GM18502 (cell line): ENCODE measurements at regions not wholly inside any gene's neighbourhood (a gene's known extent, or its start where the extent isn't known, plus 50 kb on each side); places are given as distances from the start of the nearest gene placed in this dataset.
A peak's percentile ranks its signal among the peaks of the same experiment; 100 is the strongest.

Experiments
- ATAC-seq: cut with Tn5 transposase; IDR thresholded peaks from one replicate; pipeline ENCODE4 v1.9.1; 2021; ENCODE audit warnings: mild to moderate bottlenecking; ENCODE audit not compliant: unreplicated experiment, poor library complexity

GRCh38 chrX:134172588-134173259, 64.3 kb upstream of the CCDC160 start:
- no peak for ATAC-seq

- ATAC-seq: no peak
Measured at GRCh38 chrX:134173541-134174272, 63.3 kb upstream of the CCDC160 start.

- ATAC-seq: no peak
Measured at GRCh38 chrX:134174273-134174660, 62.7 kb upstream of the CCDC160 start.

- ATAC-seq: no peak
Measured at GRCh38 chrX:134174859-134175258, 62.1 kb upstream of the CCDC160 start.

- ATAC-seq: no peak
Measured at GRCh38 chrX:134177527-134177926, 59.5 kb upstream of the CCDC160 start.

GRCh38 chrX:134180601-134181274, 56.2 kb upstream of the CCDC160 start:
- ATAC-seq: no peak

GRCh38 chrX:134181275-134181660, 55.7 kb upstream of the CCDC160 start:
- no peak for ATAC-seq

- ATAC-seq: no peak
Measured at GRCh38 chrX:134183665-134184064, 53.3 kb upstream of the CCDC160 start.

- ATAC-seq: no peak
Measured at GRCh38 chrX:134184936-134185335, 52.0 kb upstream of the CCDC160 start.

- ATAC-seq: peak; percentile 81
Measured at GRCh38 chrX:134186362-134187121, 50.4 kb upstream of the CCDC160 start.
